Fibroblast of lung (primary cell): ENCODE measurements at regions not wholly inside any gene's neighbourhood (a gene's known extent, or its start where the extent isn't known, plus 50 kb on each side); places are given as distances from the start of the nearest gene placed in this dataset.

Source experiments
- CTCF ChIP-seq, 2 donors: IDR thresholded peaks in 1 of 2; conservative IDR thresholded peaks in 1 of 2; 1 replicate in 1 of 2; 2 replicates in 1 of 2; pipeline ENCODE4 v1.5.1; 2011 to 2012; ENCODE audit warnings: low read length in 2 of 2, control low read depth in 1 of 2, inconsistent platforms in 1 of 2, low read depth in 1 of 2, mild to moderate bottlenecking in 1 of 2
- EZH2 ChIP-seq: IDR thresholded peaks from 2 replicates; pipeline ENCODE4 v1.5.1; 2012; ENCODE audit warnings: low read length, control low read depth, mild to moderate bottlenecking; ENCODE audit errors: missing control alignments

- TF ChIP-seq CTCF (conservative IDR thresholded peaks at IDR 0.05 in 1 of 2, IDR thresholded peaks at IDR 0.05 in 1 of 2; ENCODE audit: low read depth in 1 of 2, low read length in 2 of 2) (no peak), EZH2 (no peak)
Observed at GRCh38 chr18:62629031-62629430, 86.3 kb upstream of the PHLPP1 start.
